ENCODE measurements at regions not wholly inside any gene's neighbourhood (a gene's known extent, or its start where the extent isn't known, plus 50 kb on each side); places are given as distances from the start of the nearest gene placed in this dataset.

DNA sequence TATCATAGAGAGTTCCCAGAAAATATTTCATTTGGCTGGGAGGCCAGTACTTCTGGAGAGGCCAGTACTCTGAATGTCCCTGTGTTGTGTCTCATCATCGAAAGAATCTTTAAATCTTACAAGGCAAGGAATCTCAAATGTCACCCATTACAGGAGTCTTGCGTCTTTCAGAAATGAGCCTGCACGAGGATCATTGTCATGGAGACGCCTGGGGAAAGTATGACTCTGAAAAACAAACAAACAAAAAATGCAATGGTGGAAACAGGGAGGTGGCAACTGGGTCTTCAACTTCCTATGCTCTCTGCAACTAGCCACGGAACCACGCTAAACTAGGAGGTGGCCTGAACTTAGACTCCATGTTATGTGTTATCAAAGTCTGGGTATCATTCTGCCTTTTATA lies 804.6 kb downstream of the EPHA3 start:
- no peak overlapping the region for H2AFZ ChIP-seq (ENCODE audit: low read depth, low read length)
- no peaks in the 10 kb centered on the region for H3F3A ChIP-seq (ENCODE audit: insufficient read depth, low read length, poor library complexity, severe bottlenecking)
- H3K4me2 ChIP-seq (ENCODE audit: low read length): no peak overlapping the region
- no peak for TF ChIP-seq MXI1 (conservative IDR thresholded peaks at IDR 0.05; ENCODE audit: poor library complexity, severe bottlenecking)
- no peak for TF ChIP-seq POLR2AphosphoS5 (IDR thresholded peaks at IDR 0.05)
- TF ChIP-seq EP300 (conservative IDR thresholded peaks at IDR 0.05; ENCODE audit: poor library complexity, severe bottlenecking): no peak
- no peak for TF ChIP-seq EZH2 (IDR thresholded peaks at IDR 0.05; ENCODE audit: borderline replicate concordance, insufficient read depth, low read length, poor library complexity, severe bottlenecking)
- TF ChIP-seq TAF1 (IDR thresholded peaks at IDR 0.05; ENCODE audit: low read depth): no peak
- TF ChIP-seq SMC3 (conservative IDR thresholded peaks at IDR 0.05; ENCODE audit: poor library complexity): no peak
- TF ChIP-seq RAD21 (conservative IDR thresholded peaks at IDR 0.05): no peak
- TF ChIP-seq, protein P1, sequence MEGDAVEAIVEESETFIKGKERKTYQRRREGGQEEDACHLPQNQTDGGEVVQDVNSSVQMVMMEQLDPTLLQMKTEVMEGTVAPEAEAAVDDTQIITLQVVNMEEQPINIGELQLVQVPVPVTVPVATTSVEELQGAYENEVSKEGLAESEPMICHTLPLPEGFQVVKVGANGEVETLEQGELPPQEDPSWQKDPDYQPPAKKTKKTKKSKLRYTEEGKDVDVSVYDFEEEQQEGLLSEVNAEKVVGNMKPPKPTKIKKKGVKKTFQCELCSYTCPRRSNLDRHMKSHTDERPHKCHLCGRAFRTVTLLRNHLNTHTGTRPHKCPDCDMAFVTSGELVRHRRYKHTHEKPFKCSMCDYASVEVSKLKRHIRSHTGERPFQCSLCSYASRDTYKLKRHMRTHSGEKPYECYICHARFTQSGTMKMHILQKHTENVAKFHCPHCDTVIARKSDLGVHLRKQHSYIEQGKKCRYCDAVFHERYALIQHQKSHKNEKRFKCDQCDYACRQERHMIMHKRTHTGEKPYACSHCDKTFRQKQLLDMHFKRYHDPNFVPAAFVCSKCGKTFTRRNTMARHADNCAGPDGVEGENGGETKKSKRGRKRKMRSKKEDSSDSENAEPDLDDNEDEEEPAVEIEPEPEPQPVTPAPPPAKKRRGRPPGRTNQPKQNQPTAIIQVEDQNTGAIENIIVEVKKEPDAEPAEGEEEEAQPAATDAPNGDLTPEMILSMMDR (IDR thresholded peaks at IDR 0.05; ENCODE audit: poor library complexity, severe bottlenecking): no peak
- TF ChIP-seq, protein P2, sequence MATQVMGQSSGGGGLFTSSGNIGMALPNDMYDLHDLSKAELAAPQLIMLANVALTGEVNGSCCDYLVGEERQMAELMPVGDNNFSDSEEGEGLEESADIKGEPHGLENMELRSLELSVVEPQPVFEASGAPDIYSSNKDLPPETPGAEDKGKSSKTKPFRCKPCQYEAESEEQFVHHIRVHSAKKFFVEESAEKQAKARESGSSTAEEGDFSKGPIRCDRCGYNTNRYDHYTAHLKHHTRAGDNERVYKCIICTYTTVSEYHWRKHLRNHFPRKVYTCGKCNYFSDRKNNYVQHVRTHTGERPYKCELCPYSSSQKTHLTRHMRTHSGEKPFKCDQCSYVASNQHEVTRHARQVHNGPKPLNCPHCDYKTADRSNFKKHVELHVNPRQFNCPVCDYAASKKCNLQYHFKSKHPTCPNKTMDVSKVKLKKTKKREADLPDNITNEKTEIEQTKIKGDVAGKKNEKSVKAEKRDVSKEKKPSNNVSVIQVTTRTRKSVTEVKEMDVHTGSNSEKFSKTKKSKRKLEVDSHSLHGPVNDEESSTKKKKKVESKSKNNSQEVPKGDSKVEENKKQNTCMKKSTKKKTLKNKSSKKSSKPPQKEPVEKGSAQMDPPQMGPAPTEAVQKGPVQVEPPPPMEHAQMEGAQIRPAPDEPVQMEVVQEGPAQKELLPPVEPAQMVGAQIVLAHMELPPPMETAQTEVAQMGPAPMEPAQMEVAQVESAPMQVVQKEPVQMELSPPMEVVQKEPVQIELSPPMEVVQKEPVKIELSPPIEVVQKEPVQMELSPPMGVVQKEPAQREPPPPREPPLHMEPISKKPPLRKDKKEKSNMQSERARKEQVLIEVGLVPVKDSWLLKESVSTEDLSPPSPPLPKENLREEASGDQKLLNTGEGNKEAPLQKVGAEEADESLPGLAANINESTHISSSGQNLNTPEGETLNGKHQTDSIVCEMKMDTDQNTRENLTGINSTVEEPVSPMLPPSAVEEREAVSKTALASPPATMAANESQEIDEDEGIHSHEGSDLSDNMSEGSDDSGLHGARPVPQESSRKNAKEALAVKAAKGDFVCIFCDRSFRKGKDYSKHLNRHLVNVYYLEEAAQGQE (IDR thresholded peaks at IDR 0.05; ENCODE audit: borderline replicate concordance): no peak
- no peaks in the 10 kb centered on the region for H4K20me1 ChIP-seq (ENCODE audit: insufficient read depth)
- H3K9ac ChIP-seq (ENCODE audit: low read length): no peak overlapping the region
- no peaks in the 10 kb centered on the region for H3K27me3 ChIP-seq (ENCODE audit: insufficient read depth, low read depth, low read length)
- no peaks in the 10 kb centered on the region for H3K36me3 ChIP-seq (ENCODE audit: insufficient read depth, low read length)
- H3K79me2 ChIP-seq (replicated peaks; ENCODE audit: insufficient read depth, low read length): no peaks in the 10 kb centered on the region
- no peaks in the 10 kb centered on the region for H3K9me3 ChIP-seq (ENCODE audit: low read length)
- no peak overlapping the region for H3K4me3 ChIP-seq (ENCODE audit: low read length)
- H3K9me2 ChIP-seq (ENCODE audit: insufficient read depth, low read length): no peaks in the 10 kb centered on the region
- H3K27ac ChIP-seq (ENCODE audit: low read length): no peak overlapping the region

DNA sequence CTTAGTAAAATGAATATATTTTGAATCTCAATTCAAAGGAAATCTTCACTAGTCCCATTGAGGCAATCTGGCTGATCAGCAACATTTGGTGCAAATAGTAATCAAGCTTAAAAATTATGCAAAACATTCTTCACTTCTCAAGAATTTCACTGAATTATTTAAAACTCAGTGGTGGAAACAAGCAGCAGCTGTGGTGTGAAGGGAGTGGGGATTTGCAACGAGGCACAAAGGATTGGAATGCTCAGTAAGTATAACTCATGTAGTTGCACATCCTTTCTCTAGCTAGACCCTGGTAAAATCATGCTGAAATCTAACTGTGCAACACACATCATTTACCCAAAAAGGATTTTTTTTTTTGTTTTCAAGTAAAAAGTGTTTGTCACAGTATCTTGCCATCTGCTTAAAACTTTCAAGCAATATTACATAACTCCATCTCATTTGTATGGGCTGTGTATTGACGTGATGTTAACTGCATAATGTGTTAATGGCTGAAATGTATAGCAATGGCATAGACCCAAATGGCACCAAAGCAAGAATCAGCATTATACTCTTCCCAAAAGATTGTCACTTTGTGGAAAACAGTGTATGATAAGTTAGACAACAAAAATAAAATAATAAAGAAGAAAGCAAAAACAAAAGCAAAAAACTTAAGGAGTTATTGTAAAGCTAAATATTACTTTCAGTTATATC lies 816.6 kb downstream of the EPHA3 start:
- no peaks in the 10 kb centered on the region for H4K20me1 ChIP-seq (ENCODE audit: insufficient read depth)
- TF ChIP-seq TAF1 (IDR thresholded peaks at IDR 0.05; ENCODE audit: low read depth) (no peak), POLR2AphosphoS5 (IDR thresholded peaks at IDR 0.05) (no peak), EP300 (conservative IDR thresholded peaks at IDR 0.05; ENCODE audit: poor library complexity, severe bottlenecking) (no peak), MXI1 (conservative IDR thresholded peaks at IDR 0.05; ENCODE audit: poor library complexity, severe bottlenecking) (no peak), RAD21 (conservative IDR thresholded peaks at IDR 0.05) (no peak), SMC3 (conservative IDR thresholded peaks at IDR 0.05; ENCODE audit: poor library complexity) (no peak), EZH2 (IDR thresholded peaks at IDR 0.05; ENCODE audit: borderline replicate concordance, insufficient read depth, low read length, poor library complexity, severe bottlenecking) (no peak)
- TF ChIP-seq, protein P1 (IDR thresholded peaks at IDR 0.05; ENCODE audit: poor library complexity, severe bottlenecking): no peak
- TF ChIP-seq, protein P2 (IDR thresholded peaks at IDR 0.05; ENCODE audit: borderline replicate concordance): no peak
- H3K4me3 ChIP-seq (ENCODE audit: low read length): no peak overlapping the region
- H3K9ac ChIP-seq (ENCODE audit: low read length): no peak overlapping the region
- H3K27me3 ChIP-seq (ENCODE audit: insufficient read depth, low read depth, low read length): no peaks in the 10 kb centered on the region
- no peaks in the 10 kb centered on the region for H3K79me2 ChIP-seq (replicated peaks; ENCODE audit: insufficient read depth, low read length)
- no peaks in the 10 kb centered on the region for H3F3A ChIP-seq (ENCODE audit: insufficient read depth, low read length, poor library complexity, severe bottlenecking)
- no peaks in the 10 kb centered on the region for H3K36me3 ChIP-seq (ENCODE audit: insufficient read depth, low read length)
- H3K9me2 ChIP-seq (ENCODE audit: insufficient read depth, low read length): no peaks in the 10 kb centered on the region
- H3K9me3 ChIP-seq (ENCODE audit: low read length): no peaks in the 10 kb centered on the region
- H3K4me2 ChIP-seq (ENCODE audit: low read length): no peak overlapping the region
- H3K27ac ChIP-seq (ENCODE audit: low read length): no peak overlapping the region
- no peak overlapping the region for H2AFZ ChIP-seq (ENCODE audit: low read depth, low read length)
